ENCODE measurements at regions not wholly inside any gene's neighbourhood (a gene's known extent, or its start where the extent isn't known, plus 50 kb on each side); places are given as distances from the start of the nearest gene placed in this dataset.

GRCh38 chr2:200747668-200748618 is 63.8 kb upstream of the BZW1 start:
- Histone ChIP-seq H3K27ac (peak overlapping the region; percentile 2), H3K36me3 (no peaks in the 10 kb centered on the region), H3K9me3 (no peaks in the 10 kb centered on the region), H3K4me1 (peaks cover 17% of the 10 kb centered on the region), H3K27me3 (ENCODE audit: low read depth) (no peaks in the 10 kb centered on the region), H3K4me3 (no peak overlapping the region)
- no peak for TF ChIP-seq CTCF (IDR thresholded peaks at IDR 0.05)
- DNase-seq (no peak), ATAC-seq (peak in 1 of 2 donors; percentile 30)
- intact Hi-C loops (cut with DNase I) = no loop called here

- no peak for TF ChIP-seq CTCF (IDR thresholded peaks at IDR 0.05)
- DNase-seq (no peak), ATAC-seq (peak; percentile 10 to 18)
- Histone ChIP-seq H3K4me3 (no peak overlapping the region), H3K4me1 (peaks cover 12% of the 10 kb centered on the region), H3K36me3 (no peaks in the 10 kb centered on the region), H3K27ac (no peak overlapping the region), H3K27me3 (ENCODE audit: low read depth) (no peaks in the 10 kb centered on the region), H3K9me3 (no peaks in the 10 kb centered on the region)
- intact Hi-C loops (cut with DNase I) = no loop called here
Observed at GRCh38 chr2:200748779-200749178, 62.9 kb upstream of the BZW1 start.

- peaks cover 12% of the 10 kb centered on the region for H3K4me1 ChIP-seq
- no peak for TF ChIP-seq CTCF (IDR thresholded peaks at IDR 0.05)
- H3K36me3 ChIP-seq = no peaks in the 10 kb centered on the region
- H3K27me3 ChIP-seq (ENCODE audit: low read depth) = no peaks in the 10 kb centered on the region
- H3K27ac ChIP-seq = no peak overlapping the region
- H3K4me3 ChIP-seq = no peak overlapping the region
- intact Hi-C loops (cut with DNase I) = no loop called here
- no peaks in the 10 kb centered on the region for H3K9me3 ChIP-seq
- ATAC-seq (no peak), DNase-seq (no peak)
Observed at GRCh38 chr2:200749631-200750322, 61.9 kb upstream of the BZW1 start.

GRCh38 chr2:200750323-200750910 is 61.3 kb upstream of the BZW1 start:
- ATAC-seq = no peak
- intact Hi-C loops (cut with DNase I) = no loop called here
- no peak overlapping the region for H3K4me3 ChIP-seq
- no peaks in the 10 kb centered on the region for H3K27me3 ChIP-seq (ENCODE audit: low read depth)
- no peak for TF ChIP-seq CTCF (IDR thresholded peaks at IDR 0.05)
- H3K36me3 ChIP-seq = no peaks in the 10 kb centered on the region
- no peaks in the 10 kb centered on the region for H3K9me3 ChIP-seq
- no peak overlapping the region for H3K27ac ChIP-seq
- DNase-seq = no peak
- peaks cover 12% of the 10 kb centered on the region for H3K4me1 ChIP-seq

GRCh38 chr2:200751786-200752185 is 59.9 kb upstream of the BZW1 start:
- no peak overlapping the region for H3K27ac ChIP-seq
- no peak for TF ChIP-seq CTCF (IDR thresholded peaks at IDR 0.05)
- ATAC-seq = no peak
- no peaks in the 10 kb centered on the region for H3K27me3 ChIP-seq (ENCODE audit: low read depth)
- intact Hi-C loops (cut with DNase I) = no loop called here
- H3K36me3 ChIP-seq = no peaks in the 10 kb centered on the region
- no peaks in the 10 kb centered on the region for H3K9me3 ChIP-seq
- H3K4me1 ChIP-seq = peaks cover 12% of the 10 kb centered on the region
- no peak for DNase-seq
- no peak overlapping the region for H3K4me3 ChIP-seq

Data from lower lobe of right lung (tissue), 2 donors.